NCI-H82 (cell line): ENCODE measurements at regions not wholly inside any gene's neighbourhood (a gene's known extent, or its start where the extent isn't known, plus 50 kb on each side); places are given as distances from the start of the nearest gene placed in this dataset.
A peak's percentile ranks its signal among the peaks of the same experiment; 100 is the strongest.

Experiments used
- DNase-seq: peaks from one replicate; lab custom pipeline; 2025; lab: John Stamatoyannopoulos, UW

GRCh38 chr4:123266221-123266620 lies 130.4 kb upstream of the SPRY1 start:
- DNase-seq = no peak

DNA sequence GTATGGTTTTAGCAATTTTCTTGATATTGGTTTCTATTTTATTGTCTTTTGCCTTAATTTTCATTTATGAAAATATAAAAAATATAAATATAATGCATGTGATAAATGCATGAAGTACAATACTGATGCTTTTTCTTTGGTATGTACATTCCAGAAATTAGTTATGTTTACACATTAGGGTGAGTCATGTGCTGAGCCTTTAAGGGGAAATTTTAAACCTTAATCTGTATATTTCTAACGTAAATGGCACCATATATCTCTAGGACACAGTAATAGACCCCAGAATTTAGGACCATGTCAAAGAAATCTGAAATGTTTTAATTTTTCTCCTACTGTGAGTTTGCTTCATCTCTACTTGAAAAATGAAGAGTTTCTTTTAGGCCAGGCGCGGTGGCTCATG lies 117.8 kb upstream of the SPRY1 start:
- DNase-seq = no peak

DNA sequence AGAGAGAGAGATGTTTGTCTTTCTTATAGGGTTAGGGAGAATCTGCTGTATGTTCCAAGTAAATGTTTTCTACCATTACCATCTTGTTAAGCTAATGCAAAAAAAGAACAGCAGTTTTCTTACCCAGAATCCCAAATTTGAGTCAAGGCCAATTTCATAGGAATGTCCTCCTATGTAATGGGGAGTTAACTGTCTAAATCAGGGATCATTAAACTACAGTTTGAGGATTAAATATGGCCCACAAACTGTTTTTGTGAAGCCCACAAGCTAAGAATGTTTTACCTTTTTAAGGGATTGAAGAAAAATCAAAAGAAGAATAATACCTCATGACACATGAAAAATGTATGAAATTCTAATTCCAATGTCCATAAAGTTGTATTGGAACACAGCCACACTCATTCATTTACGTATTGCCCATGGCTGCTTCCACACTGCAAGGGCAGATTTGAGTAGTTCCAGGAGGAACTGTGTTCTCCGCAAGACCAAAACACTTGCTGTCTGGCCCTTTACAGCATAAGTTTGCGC lies 113.2 kb upstream of the SPRY1 start:
- DNase-seq = no peak

GRCh38 chr4:123284168-123284567 lies 112.4 kb upstream of the SPRY1 start:
- DNase-seq = no peak

- DNase-seq = no peak
Observed at GRCh38 chr4:123286903-123287466, 109.6 kb upstream of the SPRY1 start.

DNA sequence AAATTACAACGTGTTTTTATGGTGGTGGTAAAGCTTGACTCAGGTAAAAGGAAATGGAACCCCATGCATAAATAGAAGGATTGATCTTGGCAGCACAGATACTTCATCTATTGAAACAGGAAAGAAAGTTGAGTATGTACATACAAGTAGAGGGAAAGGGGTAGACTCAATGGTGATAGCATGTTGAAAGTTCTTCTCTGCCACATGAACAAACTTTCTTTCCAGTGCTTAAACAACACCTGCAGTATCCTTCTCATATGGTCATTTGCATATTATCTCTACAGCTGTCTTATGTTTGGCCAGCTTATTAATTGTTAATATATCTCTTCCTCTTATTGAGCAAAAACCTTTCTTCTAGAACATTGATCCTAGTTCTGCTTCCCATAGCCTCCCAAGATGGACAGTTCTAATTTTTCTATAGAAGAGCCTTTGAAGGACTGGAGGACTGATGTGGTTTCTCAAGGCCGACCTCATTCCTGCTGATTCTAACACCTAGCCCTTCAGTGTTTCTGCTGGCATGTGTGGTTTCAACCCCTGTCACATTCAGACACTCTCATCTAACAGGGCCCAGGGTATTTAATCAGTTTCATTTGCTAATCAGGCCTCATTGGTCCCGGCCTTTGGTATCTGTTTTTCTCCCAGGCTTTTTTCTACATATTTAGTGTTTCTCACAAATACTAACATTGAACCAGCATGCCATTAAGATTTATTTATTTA lies 108.1 kb upstream of the SPRY1 start:
- DNase-seq = no peak

GRCh38 chr4:123291329-123291728 lies 105.3 kb upstream of the SPRY1 start:
- no peak for DNase-seq

GRCh38 chr4:123297836-123298235 lies 98.8 kb upstream of the SPRY1 start:
- no peak for DNase-seq

- DNase-seq = no peak
Observed at GRCh38 chr4:123298261-123298660, 98.3 kb upstream of the SPRY1 start.

GRCh38 chr4:123298801-123299200 lies 97.8 kb upstream of the SPRY1 start:
- DNase-seq = no peak

DNA sequence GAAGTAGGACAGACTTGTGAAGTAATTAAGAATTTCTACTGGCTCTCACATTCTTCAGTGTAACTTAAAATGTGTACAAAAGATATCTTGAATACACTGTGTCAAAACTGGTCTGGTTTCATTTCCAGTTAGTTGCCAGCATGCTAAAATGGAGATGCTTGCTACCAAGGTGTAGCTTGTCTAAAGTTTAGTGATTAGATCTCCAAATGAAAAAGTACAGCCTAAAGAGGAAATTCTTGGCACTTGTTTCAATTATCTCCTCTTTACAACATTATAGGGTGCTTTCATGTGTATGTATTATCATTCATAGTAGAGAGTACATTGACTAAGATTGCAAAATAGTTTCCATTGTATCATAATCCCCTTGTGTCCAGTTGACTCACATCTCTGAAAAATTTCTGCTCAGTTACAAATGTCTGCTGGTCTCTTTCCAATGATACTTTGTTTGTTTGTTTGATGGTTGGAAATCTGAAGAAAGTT lies 97.3 kb upstream of the SPRY1 start:
- DNase-seq = no peak

DNA sequence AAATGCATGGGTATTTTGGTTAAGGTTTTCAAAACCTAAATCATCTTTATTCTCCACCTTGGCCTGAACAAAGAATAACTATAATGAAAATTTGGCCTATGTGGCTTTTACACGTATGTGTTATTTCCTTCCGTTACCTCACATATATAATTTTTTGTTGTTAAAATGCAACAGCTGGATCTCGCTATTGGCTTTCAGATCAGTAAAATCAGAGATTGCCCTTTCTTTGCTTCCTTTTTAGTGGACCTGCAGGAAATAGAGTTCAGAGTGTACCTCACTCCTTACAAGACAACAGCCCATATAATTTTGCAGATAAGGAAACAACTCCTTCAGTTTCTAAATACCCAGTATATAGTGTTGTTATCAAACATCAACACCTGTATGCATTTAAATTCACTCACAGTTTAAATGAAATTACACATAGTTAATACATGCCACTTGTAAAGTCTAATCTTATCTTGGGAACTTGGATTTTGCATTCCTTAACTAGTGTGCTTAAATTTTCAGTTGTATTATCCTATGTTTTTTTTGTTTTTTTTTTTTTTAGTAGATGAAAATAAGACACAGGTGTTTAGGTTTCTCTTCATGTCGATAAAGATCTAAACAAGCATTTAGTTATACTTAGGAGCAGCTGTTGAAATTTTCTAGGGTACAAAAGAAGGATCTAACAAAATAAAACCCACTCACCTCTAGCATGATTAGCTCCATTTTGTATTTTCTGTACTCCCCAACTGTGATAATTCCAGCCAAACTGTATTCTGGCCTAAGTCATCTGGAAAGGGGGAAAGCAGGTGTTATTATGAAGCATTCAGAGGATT lies 96.2 kb upstream of the SPRY1 start:
- no peak for DNase-seq

DNA sequence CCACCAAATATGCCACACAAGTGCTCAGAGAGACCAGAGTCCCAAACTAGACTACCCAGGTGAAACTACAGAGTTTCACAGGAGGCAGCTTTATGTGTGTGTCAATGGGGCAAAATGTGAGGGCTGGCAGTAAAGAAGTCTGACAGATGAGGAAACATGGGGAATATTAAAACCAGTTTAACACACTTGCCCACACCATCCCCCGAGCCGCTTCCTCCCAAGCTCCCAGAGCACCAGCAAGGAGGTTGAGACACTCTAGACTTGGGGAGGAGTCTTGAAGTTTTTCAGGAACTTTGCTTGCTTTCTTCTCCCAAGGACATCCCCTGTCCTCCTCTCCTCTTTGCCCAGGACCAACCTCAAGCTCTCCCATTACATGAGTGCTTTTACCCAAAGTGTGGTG lies 94.7 kb upstream of the SPRY1 start:
- DNase-seq = no peak

GRCh38 chr4:123304151-123304964 lies 92.2 kb upstream of the SPRY1 start:
- peak; percentile 23 for DNase-seq

DNA sequence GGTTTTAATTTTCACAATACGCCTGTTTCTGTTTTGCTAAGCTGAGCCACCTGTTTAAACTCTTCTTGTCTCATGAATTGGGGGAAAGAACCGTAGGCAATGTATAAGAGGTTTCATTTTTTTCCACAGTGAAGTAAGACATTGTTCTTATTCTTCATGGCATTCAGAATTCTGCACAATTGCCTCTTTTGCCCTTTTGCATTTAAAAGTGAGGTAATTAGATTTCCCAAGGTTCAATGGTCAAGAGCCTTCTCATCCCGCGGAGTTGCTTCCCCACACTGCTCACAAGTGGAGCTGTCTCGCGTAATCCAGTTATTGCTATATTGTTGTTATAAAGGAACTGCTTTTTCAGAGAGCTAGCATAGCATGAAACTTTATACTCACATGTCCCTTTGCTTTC lies 90.9 kb upstream of the SPRY1 start:
- no peak for DNase-seq

DNA sequence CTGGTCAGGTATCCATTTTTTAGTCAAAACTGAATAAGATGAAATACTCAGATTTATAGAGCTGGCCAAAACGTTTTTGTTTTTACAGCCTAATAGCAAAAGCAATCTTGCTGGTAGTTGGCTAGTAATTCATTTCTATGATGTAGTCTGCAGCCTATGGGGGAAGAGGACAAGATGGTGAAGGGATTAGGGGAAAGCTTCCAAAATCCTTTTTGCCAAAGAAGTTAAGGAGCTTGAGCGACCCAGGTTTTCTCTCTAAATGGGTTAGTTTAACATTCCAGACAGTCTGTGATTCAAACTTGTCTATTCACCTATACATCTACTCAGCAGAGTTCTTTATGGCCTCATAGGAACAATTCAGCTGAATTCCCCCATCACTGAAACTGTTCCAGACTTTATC lies 89.8 kb upstream of the SPRY1 start:
- peak; percentile 57 for DNase-seq

DNA sequence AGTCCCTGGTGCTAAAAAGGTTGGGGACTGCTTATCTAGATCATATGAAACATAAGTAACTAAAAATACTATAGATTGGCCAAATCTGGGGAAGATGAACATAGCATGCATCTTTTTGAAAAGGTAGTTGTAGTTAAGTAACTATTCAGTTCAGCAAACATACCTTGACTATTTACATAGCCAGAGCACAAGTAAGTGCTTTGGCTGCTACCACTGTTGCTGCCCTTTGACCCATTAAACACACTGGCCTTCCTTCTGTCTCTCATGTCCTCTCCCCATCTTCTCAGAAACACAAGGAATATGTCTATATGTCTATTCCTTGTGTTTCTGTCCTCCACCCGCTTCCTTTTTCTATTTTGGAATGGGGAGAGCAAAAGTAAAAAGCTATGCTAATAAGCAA lies 87.9 kb upstream of the SPRY1 start:
- DNase-seq = no peak

GRCh38 chr4:123312116-123312515 lies 84.5 kb upstream of the SPRY1 start:
- no peak for DNase-seq

DNA sequence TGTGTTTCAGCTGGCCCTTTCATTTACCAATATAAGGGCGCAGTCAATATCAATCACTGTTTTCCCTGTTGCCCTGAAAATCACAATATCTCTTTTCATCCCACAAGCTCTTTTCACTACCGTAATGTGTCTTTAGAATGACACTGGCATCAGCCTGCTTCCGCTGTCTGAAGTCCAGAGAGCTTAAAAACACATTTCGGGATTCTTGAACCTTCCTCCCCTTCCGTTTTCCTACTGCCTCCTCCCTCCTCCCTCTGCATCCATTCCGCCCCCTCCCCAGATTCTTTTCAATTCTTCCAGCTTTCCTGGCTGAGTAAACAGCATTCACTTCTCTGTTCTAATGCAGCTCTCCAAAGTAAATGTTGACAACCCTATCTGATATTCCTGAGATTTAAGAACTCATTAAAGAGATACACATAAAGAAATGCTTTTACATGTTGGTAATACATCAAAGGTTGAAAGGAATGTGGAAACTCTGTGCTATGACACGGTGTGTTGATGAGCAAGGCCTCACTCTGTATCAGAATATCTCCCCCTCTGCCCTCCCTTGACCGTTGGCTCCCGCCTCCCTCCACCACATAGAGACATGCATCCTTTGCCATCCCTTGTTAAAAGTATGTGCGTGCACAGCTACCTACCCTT lies 83.5 kb upstream of the SPRY1 start:
- no peak for DNase-seq

DNA sequence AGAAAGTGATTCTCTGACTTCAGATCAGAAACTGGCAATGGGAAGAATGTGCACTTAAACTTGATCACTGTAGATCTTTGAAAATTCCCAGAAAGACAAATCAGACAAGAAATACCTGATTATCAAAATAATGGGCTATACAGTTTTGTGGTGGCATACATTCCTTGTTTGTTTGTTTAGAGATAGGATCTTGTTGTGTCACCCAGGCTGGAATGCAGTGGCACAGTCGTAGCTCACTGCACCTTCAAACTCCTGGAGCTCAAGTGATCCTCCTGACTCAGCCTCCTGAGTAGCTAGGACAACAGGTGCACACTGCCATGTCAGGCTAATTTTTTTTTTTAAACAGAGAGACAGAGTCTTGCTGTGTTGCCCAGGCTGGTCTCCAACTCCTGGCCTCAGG lies 81.0 kb upstream of the SPRY1 start:
- DNase-seq = no peak

DNA sequence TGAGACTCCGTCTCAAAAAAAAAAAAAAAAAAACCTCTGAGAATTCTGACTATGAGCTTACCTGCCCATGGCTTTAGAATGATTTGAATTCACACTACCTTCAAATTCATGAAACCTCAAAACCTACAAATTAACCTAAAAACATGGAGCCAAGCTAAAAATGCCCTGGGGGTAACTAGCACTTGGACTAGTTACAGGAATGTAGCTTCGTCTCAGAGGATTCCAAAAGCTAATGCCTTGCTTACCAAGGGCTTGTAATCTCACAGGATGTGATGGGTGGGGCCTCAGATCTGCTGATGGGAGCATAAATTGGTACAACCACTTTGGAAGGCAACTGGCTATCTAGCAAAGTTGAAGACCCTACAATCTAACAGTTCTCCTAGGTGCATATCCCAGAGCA lies 79.4 kb upstream of the SPRY1 start:
- DNase-seq = no peak

- DNase-seq = no peak
Observed at GRCh38 chr4:123319639-123320038, 77.0 kb upstream of the SPRY1 start.
